H1 (cell line): ENCODE measurements at regions not wholly inside any gene's neighbourhood (a gene's known extent, or its start where the extent isn't known, plus 50 kb on each side); places are given as distances from the start of the nearest gene placed in this dataset.

Source experiments
- CTCF ChIA-PET: fragments of 300-600 bp; sonication (Branson Sonifier 250); formaldehyde crosslinking; loops from one replicate; lab custom pipeline; 2021; ENCODE audit not compliant: partially characterized antibody; lab: Charles Lee
- POLR2A ChIA-PET: fragments of 300-600 bp; sonication (Branson Sonifier 250); formaldehyde crosslinking; loops from one replicate; lab custom pipeline; 2021; ENCODE audit warnings: inconsistent platforms; ENCODE audit not compliant: partially characterized antibody; lab: Charles Lee
- DNase-seq, 2 experiments: peaks; one replicate each; pipeline versions ENCODE4 v3.0.0 to v3.0.0-alpha.2; 2010 to 2022; ENCODE audit warnings: low spot score in 2 of 2, low read depth in 1 of 2, mixed read lengths in 1 of 2
- FAIRE-seq: peaks from 2 replicates; lab custom pipeline; 2011; peaks lifted over from hg19 to GRCh38; lab: Jason Lieb, UNC
- H2AFZ ChIP-seq: 2 replicates; pipeline ENCODE4 v1.8.1; 2012; ENCODE audit warnings: low read length, inconsistent platforms
- H2AK5ac ChIP-seq: 2 replicates; pipeline ENCODE4 v1.6.1; 2013; ENCODE audit warnings: low read depth, low read length
- H2BK120ac ChIP-seq: replicated peaks from 2 replicates; pipeline ENCODE3; 2013; ENCODE audit warnings: low read depth, low read length, inconsistent platforms
- H2BK12ac ChIP-seq: 2 replicates; pipeline ENCODE4 v1.6.1; 2013; ENCODE audit warnings: low read depth, low read length
- H2BK15ac ChIP-seq: 2 replicates; pipeline ENCODE4 v1.6.1; 2013; ENCODE audit warnings: low read length
- H2BK20ac ChIP-seq: 2 replicates; pipeline ENCODE4 v1.6.1; 2013; ENCODE audit warnings: low read length
- H2BK5ac ChIP-seq: 2 replicates; pipeline ENCODE4 v1.6.1; 2013; ENCODE audit warnings: low read depth, low read length
- H3K14ac ChIP-seq: 2 replicates; pipeline ENCODE4 v1.6.1; 2013; ENCODE audit warnings: inconsistent platforms; ENCODE audit not compliant: insufficient read length
- H3K18ac ChIP-seq: 2 replicates; pipeline ENCODE4 v1.6.1; 2013; ENCODE audit warnings: low read length; ENCODE audit errors: extremely low read depth
- H3K23ac ChIP-seq: 2 replicates; pipeline ENCODE4 v1.6.1; 2013; ENCODE audit warnings: inconsistent platforms; ENCODE audit not compliant: insufficient read length
- H3K23me2 ChIP-seq: 2 replicates; pipeline ENCODE4 v1.6.1; 2013; ENCODE audit warnings: low read depth, low read length
- H3K27ac ChIP-seq: 2 replicates; pipeline ENCODE4 v1.6.1; 2011; ENCODE audit warnings: low read depth, low read length, inconsistent platforms
- H3K27me3 ChIP-seq, 4 experiments: replicated peaks in 1 of 4; 1 replicate in 1 of 4; 2 replicates in 3 of 4; pipeline versions ENCODE4 v1.6.1 to v1.8.1; 2011 to 2013; ENCODE audit warnings: low read length in 3 of 4, mild to moderate bottlenecking in 3 of 4, inconsistent platforms in 2 of 4, mixed read lengths in 2 of 4, moderate library complexity in 1 of 4; ENCODE audit not compliant: control insufficient read depth in 3 of 4, insufficient read depth in 3 of 4; ENCODE audit errors: extremely low read depth in 1 of 4
- H3K36me3 ChIP-seq, 4 experiments: 2 replicates each; pipeline versions ENCODE4 v1.6.1 to v1.8.1; 2011 to 2013; ENCODE audit warnings: mild to moderate bottlenecking in 4 of 4, low read length in 3 of 4, moderate library complexity in 2 of 4, control low read depth in 1 of 4, inconsistent platforms in 1 of 4; ENCODE audit not compliant: insufficient read depth in 4 of 4, control insufficient read depth in 2 of 4
- H3K4ac ChIP-seq: replicated peaks from 2 replicates; pipeline ENCODE3; 2013; ENCODE audit warnings: low read length, low read depth, mixed read lengths, inconsistent platforms; ENCODE audit not compliant: insufficient read length
- H3K4me1 ChIP-seq, 4 experiments: replicated peaks in 1 of 4; 1 replicate in 1 of 4; 2 replicates in 3 of 4; pipeline versions ENCODE4 v1.6.1 to v1.8.1; 2011 to 2013; ENCODE audit warnings: low read length in 3 of 4, inconsistent platforms in 2 of 4, mixed read lengths in 1 of 4; ENCODE audit not compliant: insufficient read depth in 4 of 4, control insufficient read depth in 3 of 4
- H3K4me2 ChIP-seq, 2 experiments: 2 replicates each; pipeline versions ENCODE4 v1.6.1 to v1.8.1; 2011 to 2013; ENCODE audit warnings: low read depth in 2 of 2, low read length in 2 of 2, control low read depth in 1 of 2, inconsistent platforms in 1 of 2, mild to moderate bottlenecking in 1 of 2; ENCODE audit not compliant: insufficient read depth in 1 of 2
- H3K4me3 ChIP-seq, 4 experiments: fragments of 200-600, 300-600 bp in 1 of 4; sonication (generic), shearing (Covaris generic), sonication (Bioruptor Twin) in 1 of 4; 2 replicates each; pipeline versions ENCODE4 v1.5.1 to v1.8.1; 2011 to 2016; ENCODE audit warnings: low read length in 4 of 4, low read depth in 3 of 4, control low read depth in 2 of 4, inconsistent platforms in 2 of 4, mild to moderate bottlenecking in 2 of 4, mixed read lengths in 1 of 4, moderate library complexity in 1 of 4; ENCODE audit not compliant: insufficient read depth in 2 of 4; ENCODE audit errors: extremely low read depth in 1 of 4
- H3K56ac ChIP-seq: replicated peaks from 2 replicates; pipeline ENCODE3; 2013; ENCODE audit warnings: low read depth, mild to moderate bottlenecking, mixed read lengths, low read length, inconsistent platforms; ENCODE audit not compliant: insufficient read length
- H3K79me1 ChIP-seq: 2 replicates; pipeline ENCODE4 v1.6.1; 2013; ENCODE audit warnings: low read depth, low read length, control low read depth
- H3K79me2 ChIP-seq, 2 experiments: 2 replicates each; pipeline versions ENCODE4 v1.6.1 to v1.8.1; 2012 to 2013; ENCODE audit warnings: low read length in 2 of 2, mild to moderate bottlenecking in 2 of 2, inconsistent platforms in 1 of 2; ENCODE audit not compliant: insufficient read depth in 2 of 2, control insufficient read depth in 1 of 2
- H3K9ac ChIP-seq, 4 experiments: replicated peaks in 1 of 4; 1 replicate in 1 of 4; 2 replicates in 3 of 4; pipeline versions ENCODE4 v1.6.1 to v1.8.1; 2011 to 2013; ENCODE audit warnings: low read depth in 3 of 4, low read length in 3 of 4, control low read depth in 2 of 4, mild to moderate bottlenecking in 2 of 4, moderate library complexity in 2 of 4, inconsistent platforms in 1 of 4; ENCODE audit errors: extremely low read depth in 1 of 4
- H3K9me3 ChIP-seq, 2 experiments: 2 replicates each; pipeline versions ENCODE4 v1.6.1 to v1.8.1; 2012 to 2013; ENCODE audit warnings: mild to moderate bottlenecking in 2 of 2, moderate library complexity in 2 of 2, control low read depth in 1 of 2, inconsistent platforms in 1 of 2, low read depth in 1 of 2, low read length in 1 of 2, mixed read lengths in 1 of 2; ENCODE audit not compliant: insufficient read depth in 2 of 2
- H4K20me1 ChIP-seq, 2 experiments: replicated peaks in 1 of 2; 2 replicates each; pipeline versions ENCODE3 to v1.8.1; 2011 to 2013; ENCODE audit warnings: inconsistent platforms in 2 of 2, low read length in 2 of 2, mild to moderate bottlenecking in 1 of 2; ENCODE audit not compliant: insufficient read depth in 2 of 2, control insufficient read depth in 1 of 2
- H4K5ac ChIP-seq: 2 replicates; pipeline ENCODE4 v1.6.1; 2013; ENCODE audit warnings: low read length, low read depth, mixed read lengths, inconsistent platforms; ENCODE audit not compliant: insufficient read length
- H4K8ac ChIP-seq: 2 replicates; pipeline ENCODE4 v1.8.0; 2013; ENCODE audit warnings: mild to moderate bottlenecking, moderate library complexity, low read length, inconsistent platforms; ENCODE audit not compliant: insufficient read depth; ENCODE audit errors: extremely low read depth
- H4K91ac ChIP-seq: replicated peaks from 2 replicates; pipeline ENCODE3; 2013; ENCODE audit warnings: low read length, mixed read lengths, inconsistent platforms; ENCODE audit not compliant: insufficient read length
- BRCA1 ChIP-seq: IDR thresholded peaks from 2 replicates; pipeline ENCODE4 v1.6.1; 2012; ENCODE audit warnings: low read depth, low read length, improper control_type of control experiment
- CBX8 ChIP-seq: fragments of 300-800, 300-1000 bp; sonication (generic); IDR thresholded peaks from 2 replicates; pipeline ENCODE4 v1.7.1; 2016; ENCODE audit warnings: low read depth, low read length, borderline replicate concordance
- CEBPB ChIP-seq: IDR thresholded peaks from 2 replicates; pipeline ENCODE4 v1.6.1; 2012; ENCODE audit warnings: low read depth, low read length
- CREB1 ChIP-seq: IDR thresholded peaks from 2 replicates; pipeline ENCODE4 v1.6.1; 2012; ENCODE audit warnings: inconsistent platforms
- FOSL1 ChIP-seq: IDR thresholded peaks from 2 replicates; pipeline ENCODE4 v1.6.1; 2011; ENCODE audit warnings: mild to moderate bottlenecking, low read depth, low read length, moderate library complexity; ENCODE audit not compliant: insufficient read depth
- GABPA ChIP-seq: IDR thresholded peaks from 2 replicates; pipeline ENCODE4 v1.6.1; 2011; ENCODE audit warnings: mild to moderate bottlenecking, low read length, moderate library complexity, borderline replicate concordance; ENCODE audit not compliant: insufficient read depth
- GTF2F1 ChIP-seq: IDR thresholded peaks from 2 replicates; pipeline ENCODE4 v1.6.1; 2012; ENCODE audit warnings: low read depth, low read length, improper control_type of control experiment, borderline replicate concordance
- JUN ChIP-seq: IDR thresholded peaks from 2 replicates; pipeline ENCODE4 v1.6.1; 2011; ENCODE audit warnings: low read depth, mild to moderate bottlenecking, improper control_type of control experiment, low read length
- NANOG ChIP-seq: IDR thresholded peaks from 2 replicates; pipeline ENCODE4 v1.6.1; 2011; ENCODE audit warnings: low read length, low read depth, mild to moderate bottlenecking, inconsistent platforms; ENCODE audit not compliant: insufficient read depth, poor library complexity, severe bottlenecking
- POU5F1 ChIP-seq: IDR thresholded peaks from 2 replicates; pipeline ENCODE4 v1.6.1; 2011; ENCODE audit warnings: low read depth, mild to moderate bottlenecking, low read length, moderate library complexity
- RAD21 ChIP-seq, 2 experiments: IDR thresholded peaks in 1 of 2; conservative IDR thresholded peaks in 1 of 2; 2 replicates each; pipeline ENCODE4 v1.6.1; 2011; ENCODE audit warnings: low read depth in 2 of 2, low read length in 2 of 2, improper control_type of control experiment in 1 of 2, inconsistent platforms in 1 of 2, mild to moderate bottlenecking in 1 of 2, moderate library complexity in 1 of 2
- SIN3A ChIP-seq, 2 experiments: IDR thresholded peaks in 1 of 2; conservative IDR thresholded peaks in 1 of 2; 2 replicates each; pipeline ENCODE4 v1.6.1; 2011 to 2012; ENCODE audit warnings: low read length in 2 of 2, improper control_type of control experiment in 1 of 2, low read depth in 1 of 2, mild to moderate bottlenecking in 1 of 2
- SP1 ChIP-seq: IDR thresholded peaks from 2 replicates; pipeline ENCODE4 v1.6.1; 2011; ENCODE audit warnings: low read depth, low read length
- SP2 ChIP-seq: IDR thresholded peaks from 2 replicates; pipeline ENCODE4 v1.6.1; 2012; ENCODE audit warnings: mild to moderate bottlenecking, low read length, inconsistent platforms
- TEAD4 ChIP-seq: IDR thresholded peaks from 2 replicates; pipeline ENCODE4 v1.6.1; 2012; ENCODE audit warnings: low read depth, low read length, inconsistent platforms, mixed read lengths
- ZNF274 ChIP-seq: IDR thresholded peaks from 2 replicates; pipeline ENCODE4 v1.7.0; 2012; ENCODE audit warnings: low read length, borderline replicate concordance; ENCODE audit errors: extremely low read depth
- WGBS, 2 experiments: shearing (Covaris generic) in 1 of 2; methylation state at CpG; one replicate each; pipeline versions ENCODE4 v1.1.6 to v1.1.7; 2013 to 2015; ENCODE audit warnings: low lambda C conversion rate in 2 of 2, mixed read lengths in 2 of 2, inconsistent platforms in 1 of 2, low coverage in 1 of 2, missing lambda C conversion rate in 1 of 2; ENCODE audit not compliant: insufficient replicate concordance in 2 of 2, insufficient coverage in 1 of 2, insufficient read length in 1 of 2; ENCODE audit errors: extremely low coverage in 1 of 2, missing lambda C conversion rate in 1 of 2; 5-methylcytosine and 5-hydroxymethylcytosine counted together

DNA sequence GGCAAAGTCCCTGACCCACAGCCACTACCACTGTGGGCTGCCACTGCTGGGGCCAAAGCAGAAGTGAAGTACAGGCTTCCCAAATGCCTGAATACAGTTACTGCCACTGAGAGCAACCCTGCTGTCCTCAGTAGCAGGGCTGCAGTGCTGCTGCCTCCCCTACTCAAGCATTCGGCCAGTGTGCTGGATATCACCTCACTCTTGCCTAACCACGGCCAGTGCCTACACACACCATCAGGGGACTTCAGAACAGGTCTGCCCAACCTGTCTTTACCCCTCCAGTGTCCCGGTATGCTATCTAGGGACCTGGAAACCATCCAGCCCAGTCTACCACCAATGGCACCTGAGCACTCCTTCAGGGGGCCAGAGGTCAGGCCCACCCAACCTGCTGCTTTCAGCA lies 261.5 kb upstream of the COL8A1 start:
- no peaks in the 10 kb centered on the region for H3K9me3 ChIP-seq
- H4K5ac ChIP-seq = no peak overlapping the region
- H3K4me3 ChIP-seq = no peak overlapping the region
- H3K4me1 ChIP-seq = no peaks in the 10 kb centered on the region
- H3K79me2 ChIP-seq = no peaks in the 10 kb centered on the region
- H3K56ac ChIP-seq = no peak overlapping the region
- no peak overlapping the region for H2BK5ac ChIP-seq
- whole genome bisulfite sequencing, 2 experiments = 94% methylated on average over 3 of the region's 3 CpGs; no CpG with 5 or more reads in 1 of the 2 experiments
- H2AFZ ChIP-seq = no peak overlapping the region
- no peak overlapping the region for H3K14ac ChIP-seq
- no peak overlapping the region for H2BK120ac ChIP-seq
- H3K18ac ChIP-seq = no peak overlapping the region
- H4K8ac ChIP-seq = no peak overlapping the region
- no peaks in the 10 kb centered on the region for H3K27me3 ChIP-seq
- H3K4me2 ChIP-seq = no peak overlapping the region
- H3K4ac ChIP-seq = no peak overlapping the region
- H4K20me1 ChIP-seq = no peaks in the 10 kb centered on the region
- H3K36me3 ChIP-seq = no peaks in the 10 kb centered on the region
- H3K23me2 ChIP-seq = no peaks in the 10 kb centered on the region; the same call in 1 of the 2 replicates
- ChIA-PET POLR2A (no interaction called here), CTCF (interaction anchor here (2.3 kb wide), 1 partner anchor 9 kb away, joined by 7 read pairs; no protein-coding TSS in a partner anchor)
- FAIRE-seq (no peak), DNase-seq (no peak)
- no peaks in the 10 kb centered on the region for H3K79me1 ChIP-seq
- H3K27ac ChIP-seq = no peak overlapping the region
- no peak overlapping the region for H2BK15ac ChIP-seq
- no peak overlapping the region for H3K9ac ChIP-seq
- no peak overlapping the region for H4K91ac ChIP-seq
- no peak overlapping the region for H3K23ac ChIP-seq
- H2AK5ac ChIP-seq = no peak overlapping the region
- no peak overlapping the region for H2BK20ac ChIP-seq
- no peak overlapping the region for H2BK12ac ChIP-seq
- TF ChIP-seq SP2 = no peak
- TF ChIP-seq FOSL1 = no peak
- TF ChIP-seq TEAD4 = no peak
- no peak for TF ChIP-seq ZNF274
- no peak for TF ChIP-seq CREB1
- no peak for TF ChIP-seq BRCA1
- TF ChIP-seq GABPA = no peak
- TF ChIP-seq CBX8 = no peak
- TF ChIP-seq GTF2F1 = no peak
- TF ChIP-seq SIN3A (conservative IDR thresholded peaks at IDR 0.05 in 1 of 2, IDR thresholded peaks at IDR 0.05 in 1 of 2; ENCODE audit: low read depth in 1 of 2, low read length in 2 of 2) = no peak
- TF ChIP-seq JUN = no peak
- TF ChIP-seq CEBPB = no peak
- TF ChIP-seq NANOG = no peak
- no peak for TF ChIP-seq RAD21 (IDR thresholded peaks at IDR 0.05 in 1 of 2, conservative IDR thresholded peaks at IDR 0.05 in 1 of 2; ENCODE audit: low read depth in 2 of 2, low read length in 2 of 2)
- no peak for TF ChIP-seq SP1
- no peak for TF ChIP-seq POU5F1
